SW480 (cell line): ENCODE measurements at regions not wholly inside any gene's neighbourhood (a gene's known extent, or its start where the extent isn't known, plus 50 kb on each side); places are given as distances from the start of the nearest gene placed in this dataset.
"Not testable (repeated sequence)": the region's sequence is repeated elsewhere in the genome, so short reads cannot be mapped to it uniquely, and the experiment has no call there.

Experiments
- DNase-seq: peaks from one replicate; pipeline ENCODE4 v3.0.0-alpha.2; 2016; ENCODE audit warnings: low spot score

DNA sequence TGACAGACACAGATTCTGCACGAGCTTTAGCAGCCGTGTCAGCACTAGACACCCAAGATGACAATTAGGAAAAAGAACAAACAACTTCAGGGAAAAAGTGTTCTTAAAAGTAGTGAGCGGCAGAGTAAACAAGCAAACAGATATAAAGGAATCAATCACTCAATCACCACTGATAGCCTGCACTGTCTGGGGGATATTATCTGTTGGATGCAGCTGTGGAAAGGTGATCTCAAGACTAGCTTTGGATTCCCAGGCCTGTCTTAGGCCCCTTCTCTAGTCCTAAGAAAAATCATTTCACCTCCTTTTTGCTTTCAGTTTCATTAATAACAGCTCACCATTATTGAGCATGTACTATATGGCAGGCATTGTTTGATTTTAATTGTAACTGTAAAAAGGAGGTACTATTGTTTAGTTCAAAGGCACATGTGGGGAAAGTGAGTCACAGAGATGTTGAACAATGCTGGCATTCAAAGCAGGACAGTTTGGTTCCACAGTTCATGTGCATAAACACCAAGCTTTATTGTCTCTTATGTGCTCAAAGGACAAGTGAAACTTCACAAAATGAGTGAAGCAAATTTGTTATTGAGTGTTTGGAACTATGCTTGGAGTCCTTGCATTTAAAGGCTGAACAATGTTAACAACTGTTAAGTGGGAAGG lies 147.3 kb upstream of the TCF4 start:
- DNase-seq: no peak

DNA sequence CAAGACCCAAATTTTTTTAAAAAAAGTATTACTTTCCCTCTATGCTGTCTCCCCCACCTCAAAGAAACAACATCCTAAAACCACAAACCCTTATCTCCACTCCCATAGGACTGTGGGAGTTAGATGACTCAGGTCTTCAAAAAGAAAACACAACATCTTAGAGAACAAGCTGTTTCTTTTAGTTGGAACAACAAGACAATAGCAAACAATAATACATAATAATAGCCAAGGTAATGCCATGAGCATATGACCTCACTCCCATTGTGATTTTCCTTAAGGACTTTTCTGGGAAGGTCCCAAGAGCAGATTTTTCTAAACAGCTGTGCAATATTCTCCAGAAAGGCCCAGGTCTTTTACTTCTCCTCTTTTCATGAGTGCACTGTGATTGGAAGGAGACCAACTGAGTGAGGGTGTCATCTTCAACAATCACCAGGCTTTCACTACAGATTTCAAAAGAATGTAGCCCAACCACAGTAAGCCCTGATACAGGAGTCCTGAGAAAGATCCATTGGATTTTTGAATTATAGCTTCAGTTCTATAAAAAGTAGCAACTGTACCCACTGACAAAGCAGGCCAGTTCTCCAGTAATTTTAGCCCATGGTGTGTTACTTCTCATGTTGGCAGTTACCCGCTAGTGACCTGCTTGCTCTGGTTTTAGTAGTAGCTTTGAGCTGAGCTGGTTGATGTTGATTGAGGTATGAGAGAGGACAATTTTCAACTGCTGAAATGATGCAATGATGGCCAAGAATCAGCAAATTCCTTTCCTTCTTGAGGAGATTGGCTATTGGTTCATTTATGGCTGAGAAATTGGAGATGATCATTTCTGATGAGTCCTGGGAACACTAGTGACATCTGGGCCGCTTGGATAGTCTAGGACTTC lies 144.5 kb upstream of the TCF4 start:
- no peak for DNase-seq

DNA sequence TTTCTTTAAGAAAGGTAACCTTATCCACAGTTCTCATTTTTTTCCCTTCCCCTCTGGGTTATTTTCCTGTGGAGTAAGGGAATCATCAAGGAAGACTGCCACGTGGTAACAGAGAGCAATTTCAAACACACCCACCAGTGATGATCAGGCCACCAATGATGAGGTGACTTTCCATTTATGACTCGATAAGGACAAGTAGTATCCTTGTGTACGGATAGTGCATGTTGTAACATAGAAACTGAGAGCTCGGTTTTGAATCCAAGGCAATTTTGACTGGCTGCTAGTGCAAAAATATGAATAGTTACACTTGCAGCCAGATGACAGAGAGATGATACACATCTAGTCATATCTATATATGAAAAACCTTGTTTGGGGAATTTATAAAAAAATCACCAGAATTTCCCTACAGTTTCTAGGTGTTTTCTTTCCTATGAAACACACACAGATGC lies 143.6 kb upstream of the TCF4 start:
- no peak for DNase-seq

DNA sequence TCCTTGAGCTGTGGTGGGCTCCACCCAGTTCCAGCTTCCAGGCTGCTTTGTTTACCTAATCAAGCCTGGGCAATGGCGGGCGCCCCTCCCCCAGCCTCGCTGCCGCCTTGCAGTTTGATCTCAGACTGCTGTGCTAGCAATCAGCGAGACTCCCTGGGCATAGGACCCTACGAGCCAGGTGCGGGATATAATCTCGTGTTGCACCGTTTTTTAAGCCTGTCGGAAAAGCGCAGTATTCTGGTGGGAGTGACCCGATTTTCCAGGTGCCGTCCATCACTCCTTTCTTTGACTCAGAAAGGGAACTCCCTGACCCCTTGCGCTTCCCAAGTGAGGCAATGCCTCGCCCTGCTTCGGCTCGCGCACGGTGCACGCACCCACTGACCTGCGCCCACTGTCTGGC lies 133.0 kb upstream of the TCF4 start:
- not testable (repeated sequence) for DNase-seq

- no peak for DNase-seq
Observed at GRCh38 chr18:55713707-55714106, 125.7 kb upstream of the TCF4 start.

- no peak for DNase-seq
Observed at GRCh38 chr18:55706898-55707297, 118.9 kb upstream of the TCF4 start.

DNA sequence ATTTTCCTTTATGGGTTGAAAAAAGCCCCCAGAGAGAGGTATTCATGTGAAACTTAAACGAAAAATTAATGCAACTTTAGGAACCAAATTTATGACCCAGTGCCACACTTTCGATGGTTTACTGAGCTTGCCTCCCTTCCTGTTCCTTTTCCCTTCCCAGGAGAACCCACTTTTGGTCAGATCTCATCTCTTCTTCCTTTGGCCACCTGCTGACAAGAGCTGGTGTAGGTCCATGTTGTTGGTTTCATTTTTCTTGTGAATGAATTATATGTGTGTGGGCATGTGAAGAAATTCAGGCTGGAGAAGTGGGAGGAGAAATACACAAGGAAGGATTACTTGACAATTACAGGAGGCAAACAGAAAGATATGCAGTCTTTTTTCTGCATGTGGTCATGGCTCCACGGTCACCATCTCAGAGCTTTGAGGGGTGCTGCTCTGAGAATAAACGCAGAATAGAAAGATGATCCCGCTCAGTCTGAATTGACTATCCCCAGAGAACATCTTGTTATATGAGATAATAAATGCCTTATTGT lies 111.3 kb upstream of the TCF4 start:
- DNase-seq: no peak

GRCh38 chr18:55696811-55697210 lies 108.8 kb upstream of the TCF4 start:
- no peak for DNase-seq

DNA sequence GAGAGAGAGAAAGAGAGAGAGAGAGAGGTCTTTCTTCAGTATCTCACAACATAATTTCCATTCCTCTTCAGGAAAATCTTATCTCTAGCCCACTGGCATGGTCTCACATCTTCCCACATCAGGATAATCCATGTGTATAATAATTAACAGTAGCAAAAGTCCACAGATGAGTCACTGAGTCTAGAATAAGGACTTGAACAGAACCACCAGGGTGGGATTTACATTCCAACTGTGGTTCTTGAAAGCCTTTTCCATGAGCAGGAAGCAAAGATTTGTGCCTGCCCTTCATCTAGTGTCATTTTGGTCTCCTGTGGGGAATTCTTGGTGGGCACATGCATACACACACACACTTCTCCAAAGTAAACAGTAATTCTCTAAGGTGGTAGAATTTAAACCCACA lies 107.1 kb upstream of the TCF4 start:
- DNase-seq: no peak

- no peak for DNase-seq
Observed at GRCh38 chr18:55694291-55694690, 106.3 kb upstream of the TCF4 start.

- DNase-seq: no peak
Observed at GRCh38 chr18:55688030-55688429, 100.0 kb upstream of the TCF4 start.

GRCh38 chr18:55687106-55687505 lies 99.1 kb upstream of the TCF4 start:
- DNase-seq: no peak

- DNase-seq: no peak
Observed at GRCh38 chr18:55685638-55686037, 97.6 kb upstream of the TCF4 start.

DNA sequence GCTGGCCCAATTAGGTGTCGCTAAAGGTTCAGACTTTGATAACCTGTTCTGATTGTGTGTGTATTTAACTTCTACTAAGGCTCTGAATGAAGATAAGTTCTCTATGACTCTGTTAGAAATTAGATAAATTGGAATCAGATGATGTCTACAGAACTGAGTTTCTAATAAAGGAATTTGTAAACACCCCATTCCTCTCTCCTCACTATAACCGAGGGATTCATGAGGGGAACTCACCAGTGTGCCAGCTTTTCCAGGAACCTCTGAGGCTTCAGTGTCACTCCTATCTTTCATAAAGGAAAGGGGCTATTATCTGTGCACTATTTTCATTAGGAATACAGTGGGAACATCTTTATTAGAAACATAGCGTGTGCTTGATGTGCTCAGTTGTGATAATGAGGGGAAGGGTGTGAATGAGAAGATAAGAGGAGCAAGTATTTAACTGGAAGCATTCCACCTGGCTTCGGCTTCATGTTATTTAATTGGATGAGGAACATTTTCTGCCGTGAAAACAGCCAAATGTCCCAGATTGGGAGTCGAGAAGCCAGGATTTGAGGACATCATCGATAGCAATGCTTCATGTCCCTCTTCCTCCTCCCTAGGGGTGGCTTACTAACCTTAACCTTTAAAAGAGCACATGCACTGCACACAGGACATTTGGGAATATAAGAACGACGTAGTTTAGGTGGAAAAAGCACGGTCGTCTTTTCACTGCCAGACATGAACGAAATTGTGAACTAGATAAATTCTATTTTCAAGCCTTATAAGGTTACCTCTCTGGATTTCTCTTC lies 84.8 kb upstream of the TCF4 start:
- no peak for DNase-seq

GRCh38 chr18:55665506-55665905 lies 77.5 kb upstream of the TCF4 start:
- DNase-seq: no peak

DNA sequence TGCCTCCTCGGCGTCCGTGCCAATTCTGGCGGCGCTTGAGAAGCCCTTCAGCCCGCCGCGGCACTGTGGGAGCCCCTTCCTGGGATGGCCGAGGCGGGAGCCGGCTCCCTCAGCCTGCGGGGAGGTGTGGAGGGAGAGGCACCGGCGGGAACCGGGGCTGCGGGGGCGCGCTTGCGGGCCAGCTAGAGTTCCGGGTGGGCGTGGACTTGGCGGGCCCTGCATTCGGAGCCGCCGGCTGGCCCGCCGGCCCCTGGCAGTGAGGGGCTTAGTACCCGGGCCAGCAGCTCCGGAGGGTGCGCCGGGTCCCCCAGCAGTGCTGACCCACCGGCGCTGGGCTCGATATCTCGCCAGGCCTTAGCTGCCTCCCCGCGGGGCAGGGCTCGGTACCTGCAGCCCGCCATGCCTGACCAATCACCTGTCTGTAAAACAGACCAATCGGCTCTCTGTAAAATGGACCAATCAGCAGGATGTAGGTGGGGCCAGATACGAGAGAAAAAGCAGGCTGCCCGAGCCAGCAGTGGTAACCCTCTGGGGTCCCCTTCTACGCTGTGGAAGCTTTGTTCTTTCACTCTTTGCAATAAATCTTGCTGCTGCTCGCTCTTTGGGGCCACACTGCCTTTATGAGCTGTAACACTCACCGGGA lies 76.9 kb upstream of the TCF4 start:
- DNase-seq: not testable (repeated sequence)

DNA sequence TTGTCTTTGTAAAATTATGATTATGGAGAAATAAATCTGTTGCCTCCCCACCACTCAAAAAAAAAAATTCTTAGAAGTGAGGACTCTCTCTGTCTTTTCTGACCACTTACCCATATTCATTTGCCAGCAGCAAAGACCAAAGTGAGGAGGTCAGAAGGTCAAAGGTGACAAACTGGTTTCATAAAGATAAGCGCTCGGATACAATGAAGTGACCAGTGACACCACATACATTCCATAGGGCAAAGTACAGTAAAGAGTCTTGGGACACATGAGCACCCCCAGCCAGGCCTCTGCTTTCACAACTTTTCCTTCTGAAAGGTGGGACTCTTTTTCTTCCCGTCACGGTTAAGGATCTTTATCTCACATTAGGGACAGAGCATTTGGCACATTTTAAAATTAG lies 75.9 kb upstream of the TCF4 start:
- no peak for DNase-seq

DNA sequence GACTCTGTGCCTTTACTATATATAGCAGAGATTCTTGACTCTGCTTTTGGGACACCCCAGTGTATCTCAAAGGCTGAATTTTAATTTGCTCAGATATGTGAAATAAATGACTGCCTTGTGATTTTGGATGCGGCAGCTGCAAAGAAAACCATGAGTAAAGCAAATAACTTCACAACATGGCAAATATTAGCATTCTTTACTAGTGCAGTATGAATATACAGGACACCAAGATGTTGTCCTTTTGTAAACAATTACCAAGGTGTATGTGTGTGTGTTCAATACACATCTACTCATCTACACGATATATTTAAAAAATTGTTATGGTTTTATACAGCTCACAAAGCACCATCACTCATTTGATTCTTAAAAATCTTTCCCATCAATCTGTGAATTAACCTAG lies 70.6 kb upstream of the TCF4 start:
- no peak for DNase-seq

DNA sequence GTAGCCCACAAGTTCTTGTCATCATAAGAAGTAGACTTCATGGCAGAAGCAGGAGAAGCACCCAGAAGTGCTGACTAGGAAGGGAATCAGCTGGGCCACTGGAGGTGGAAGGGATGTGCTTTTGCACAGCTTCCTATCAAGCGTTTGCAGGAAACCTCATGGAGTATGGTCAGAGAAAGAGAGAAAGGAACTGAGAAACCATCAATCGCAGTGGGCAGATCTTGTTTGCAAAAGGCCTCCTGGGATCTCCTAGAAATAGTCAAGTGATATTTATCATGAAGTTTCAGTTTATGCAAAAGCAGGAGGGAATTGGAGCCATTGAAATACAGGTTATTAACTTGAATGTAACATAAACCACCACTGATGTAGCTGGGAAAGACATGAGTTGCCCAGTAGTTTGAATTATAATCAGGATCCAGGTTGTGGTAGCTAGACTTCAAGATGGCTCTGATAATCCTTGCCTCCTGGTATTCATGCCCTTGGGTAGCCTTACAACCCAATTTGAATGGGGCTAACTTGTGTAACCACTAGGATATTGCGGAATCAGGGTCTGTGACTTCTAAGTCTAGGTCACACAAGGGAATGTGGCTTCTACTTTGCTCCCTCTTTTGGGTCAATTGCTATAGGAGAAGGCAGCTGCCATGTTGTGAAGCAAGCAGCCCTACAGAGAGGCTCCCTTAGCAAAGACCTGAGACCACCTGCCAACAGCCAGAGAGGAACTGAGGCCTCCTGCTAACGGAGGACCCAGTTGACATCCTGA lies 69.8 kb upstream of the TCF4 start:
- DNase-seq: no peak

- DNase-seq: no peak
Observed at GRCh38 chr18:55654986-55655385, 67.0 kb upstream of the TCF4 start.

GRCh38 chr18:55651236-55651635 lies 63.2 kb upstream of the TCF4 start:
- DNase-seq: no peak
